Stimulated activated CD8-positive, alpha-beta memory T cell treated with anti-CD3 and anti-CD28 coated beads, Interleukin-4, amount 100 ng/mL, for 4 hours (primary cell): ENCODE measurements at regions not wholly inside any gene's neighbourhood (a gene's known extent, or its start where the extent isn't known, plus 50 kb on each side); places are given as distances from the start of the nearest gene placed in this dataset.

Experiments used
- DNase-seq, 2 donors: peaks; one replicate each; pipeline ENCODE4 v3.0.0-alpha.2; 2020; ENCODE audit warnings: low read depth in 2 of 2, low spot score in 1 of 2

DNA sequence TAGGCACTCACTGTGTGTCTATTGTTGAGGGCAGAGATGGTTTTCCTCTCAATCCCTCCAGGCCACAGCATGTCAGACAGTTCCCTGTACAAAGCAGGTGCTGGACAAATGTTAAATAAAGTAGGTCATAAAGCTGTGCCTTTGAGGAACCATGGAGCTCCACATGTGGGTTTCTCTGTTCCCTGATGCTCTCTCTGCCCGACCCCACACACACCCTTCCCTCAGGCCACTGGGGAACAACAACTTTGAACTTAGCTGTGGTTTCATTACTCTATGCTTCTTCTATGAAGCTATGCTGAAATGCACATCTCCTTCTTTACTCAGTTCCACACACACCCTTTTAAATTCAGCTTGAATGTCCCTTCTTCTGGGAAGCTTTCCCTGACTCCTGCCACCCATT is 415.3 kb downstream of the HRH4 start:
- no peak for DNase-seq

GRCh38 chr18:24876266-24876665 is 415.8 kb downstream of the HRH4 start:
- no peak for DNase-seq

DNA sequence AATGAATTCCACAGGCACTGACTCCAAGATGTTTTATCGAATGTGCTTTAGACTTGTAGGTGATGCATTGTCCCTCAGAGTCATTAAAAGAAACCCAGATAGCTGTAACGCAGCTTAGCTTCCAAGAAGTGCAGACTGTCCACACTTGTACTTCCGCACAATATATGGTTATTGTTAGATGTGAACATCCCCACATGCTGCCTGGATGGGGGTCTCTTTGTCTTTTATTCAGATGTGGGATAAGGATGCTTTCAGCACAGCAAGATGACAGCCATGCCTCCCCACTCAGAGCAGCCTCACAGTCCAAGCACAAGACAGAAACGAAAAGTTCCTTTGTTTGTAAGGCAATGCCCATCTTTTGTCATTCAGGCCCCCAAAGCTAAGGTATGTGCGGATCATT is 416.6 kb downstream of the HRH4 start:
- DNase-seq = no peak

DNA sequence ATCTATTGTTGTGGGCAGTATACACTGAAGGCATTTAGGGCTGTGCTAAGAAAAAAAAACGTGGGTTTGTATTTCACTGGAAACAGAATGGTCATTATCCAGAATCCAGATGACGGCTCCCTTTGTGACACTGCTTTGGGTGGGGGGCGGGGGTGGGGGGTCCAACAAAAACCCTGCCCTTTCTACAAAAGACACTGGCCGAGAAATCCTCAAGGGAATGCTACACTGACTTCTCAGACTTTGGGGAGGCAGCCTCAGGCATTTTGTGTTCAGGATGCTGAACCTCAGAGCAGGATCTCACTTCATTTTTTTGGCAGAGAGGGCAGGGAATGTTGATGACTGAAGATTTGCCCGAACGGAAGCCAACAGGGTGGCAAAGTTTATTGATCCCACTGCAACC is 417.1 kb downstream of the HRH4 start:
- DNase-seq = no peak

- DNase-seq = no peak
These were observed 417.9 kb downstream of the HRH4 start for GRCh38 chr18:24878289-24878688.

GRCh38 chr18:24885276-24885675 is 424.8 kb downstream of the HRH4 start:
- no peak for DNase-seq

DNA sequence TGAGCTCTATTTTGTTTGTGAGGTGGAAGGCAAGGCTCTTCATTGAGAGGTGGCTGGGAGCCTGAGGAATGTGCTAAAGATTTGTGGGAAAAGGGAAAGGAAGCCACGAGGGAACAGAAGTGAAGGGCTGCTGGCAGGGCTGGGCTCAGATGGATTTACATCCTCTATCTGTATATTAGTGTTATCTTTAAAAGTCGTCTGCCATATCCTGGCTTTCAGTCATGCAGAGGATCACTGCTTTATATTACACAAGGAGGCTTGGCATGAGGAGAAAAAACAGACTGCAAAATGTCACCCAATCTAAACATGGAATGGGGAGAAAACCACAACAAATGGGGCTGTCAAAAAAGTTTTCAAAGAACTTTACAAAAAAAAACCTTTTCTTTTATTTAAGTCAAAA is 434.4 kb downstream of the HRH4 start:
- DNase-seq = no peak

GRCh38 chr18:24897461-24897860 is 437.0 kb downstream of the HRH4 start:
- no peak for DNase-seq

- no peak for DNase-seq
These were observed 441.7 kb downstream of the ZNF521 start for GRCh38 chr18:24910221-24910620.

GRCh38 chr18:24913507-24914170 is 438.3 kb downstream of the ZNF521 start:
- no peak for DNase-seq

DNA sequence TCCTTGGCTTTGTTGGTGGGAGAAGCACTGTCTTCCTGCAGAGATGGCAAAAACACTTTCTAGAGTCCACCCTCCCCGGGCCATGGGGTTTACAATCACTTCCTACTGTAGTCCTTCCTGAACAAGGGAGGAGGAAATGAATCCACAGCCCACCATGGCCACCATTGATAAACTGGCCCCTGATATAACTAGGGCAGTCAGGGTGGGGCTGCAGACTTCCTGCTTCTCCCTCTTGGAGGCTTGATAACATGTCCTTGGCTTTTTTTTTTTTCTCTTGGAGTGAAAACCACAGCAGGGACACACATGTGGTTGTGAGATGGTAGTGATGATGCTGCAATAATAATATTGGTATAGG is 437.8 kb downstream of the ZNF521 start:
- DNase-seq = no peak

DNA sequence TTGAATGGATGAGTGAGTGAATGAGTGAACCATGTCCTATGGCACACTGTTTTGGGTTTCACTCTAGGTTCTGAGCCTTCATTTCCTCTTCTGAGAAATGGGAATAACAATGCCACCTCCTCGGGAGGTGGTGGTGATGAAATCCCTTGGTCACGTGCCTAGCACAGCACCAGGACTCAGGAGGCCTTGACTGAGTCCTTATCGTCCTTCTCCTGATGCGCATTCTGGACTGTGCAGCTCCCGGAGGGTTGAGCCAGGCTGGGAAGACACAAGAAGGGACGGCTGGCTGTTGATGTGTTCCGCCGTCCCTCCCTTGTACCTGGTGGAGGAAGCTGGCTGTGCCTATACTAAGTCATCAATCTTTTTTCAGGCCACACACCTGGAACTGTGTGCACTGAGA is 437.3 kb downstream of the ZNF521 start:
- no peak for DNase-seq

DNA sequence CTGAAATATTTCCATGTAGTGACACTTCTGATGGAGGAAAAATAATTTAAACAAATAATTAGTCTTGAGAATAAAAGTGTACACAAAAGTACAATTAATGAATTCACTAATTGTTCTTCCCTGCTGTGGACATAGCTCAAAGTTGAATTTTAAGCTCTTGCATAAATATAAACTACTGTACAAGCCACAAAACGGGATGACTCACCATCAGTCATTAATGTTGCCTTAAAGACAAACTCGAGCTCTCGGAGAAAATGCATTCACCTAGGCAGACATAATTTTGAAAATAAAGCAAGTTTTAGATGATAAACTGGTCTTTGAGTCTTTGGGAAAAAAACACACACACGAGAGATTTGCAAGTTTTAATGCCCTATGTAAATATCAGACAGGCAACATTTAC is 436.4 kb downstream of the ZNF521 start:
- DNase-seq = no peak

DNA sequence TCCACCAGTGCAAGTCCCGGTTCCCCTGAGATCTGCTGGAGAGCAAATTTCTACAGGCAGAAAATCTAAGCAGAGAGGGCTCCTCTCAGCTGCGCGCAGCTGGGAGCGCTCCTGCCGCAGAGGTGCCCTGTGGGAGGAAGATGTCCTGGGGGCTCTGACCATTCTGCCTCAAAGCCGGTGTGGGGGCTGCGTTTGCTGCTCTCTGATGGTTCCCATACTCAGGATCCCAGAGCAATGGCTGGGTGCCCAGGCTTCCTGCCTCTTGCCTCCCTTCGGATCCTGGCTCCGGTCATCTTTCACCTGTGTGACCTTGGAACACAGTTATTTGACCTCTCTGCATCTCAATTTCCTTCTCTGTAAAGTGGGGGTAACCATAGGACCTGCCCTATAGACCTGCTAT is 434.2 kb downstream of the ZNF521 start:
- no peak for DNase-seq

DNA sequence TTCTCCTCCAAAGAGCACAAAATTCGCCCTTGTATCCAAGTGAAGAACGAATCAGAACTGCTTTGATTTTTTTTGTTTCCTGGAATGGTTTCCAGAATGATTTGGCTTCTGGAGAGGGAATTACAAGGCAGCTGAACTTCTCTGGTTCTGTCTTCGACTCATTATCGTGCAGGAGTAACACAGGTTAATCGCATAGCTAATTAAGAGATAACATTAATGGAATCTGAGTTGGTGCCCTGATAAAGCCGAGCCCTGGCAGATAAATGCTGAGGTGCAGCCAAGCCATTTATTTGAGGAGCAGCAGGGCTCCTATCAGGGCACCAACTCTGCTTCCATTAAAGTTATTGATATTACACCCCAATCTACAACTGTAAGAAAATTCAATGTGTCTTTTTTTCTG is 433.7 kb downstream of the ZNF521 start:
- no peak for DNase-seq

DNA sequence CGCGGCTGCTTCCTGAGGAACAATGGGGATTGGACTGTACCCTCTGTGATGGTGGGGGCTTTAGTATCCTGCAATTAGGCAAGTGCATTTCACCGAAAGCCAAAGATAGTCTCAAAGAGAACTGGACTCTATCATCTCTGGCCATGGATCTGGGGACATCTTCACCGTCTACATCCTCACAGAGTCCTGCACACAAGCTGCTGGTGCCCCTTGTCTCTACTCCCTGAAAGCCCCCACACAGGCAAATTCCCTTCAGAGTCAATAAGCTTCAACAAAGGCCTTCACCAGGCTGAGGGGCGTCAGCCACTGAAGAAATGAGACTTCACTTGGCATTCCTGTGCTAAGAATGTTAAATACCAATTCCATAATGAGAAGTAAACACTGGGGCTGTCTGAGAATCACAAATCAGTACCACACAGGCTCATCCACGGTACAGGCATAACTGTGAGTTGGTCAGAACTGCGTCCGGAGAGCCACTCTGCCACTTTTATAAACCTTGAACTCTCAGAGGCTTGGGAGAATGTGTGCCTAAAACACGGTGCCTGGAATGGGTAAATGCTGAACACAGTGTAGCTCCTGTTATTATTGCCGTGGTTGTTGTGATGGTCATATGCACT is 432.7 kb downstream of the ZNF521 start:
- no peak for DNase-seq

DNA sequence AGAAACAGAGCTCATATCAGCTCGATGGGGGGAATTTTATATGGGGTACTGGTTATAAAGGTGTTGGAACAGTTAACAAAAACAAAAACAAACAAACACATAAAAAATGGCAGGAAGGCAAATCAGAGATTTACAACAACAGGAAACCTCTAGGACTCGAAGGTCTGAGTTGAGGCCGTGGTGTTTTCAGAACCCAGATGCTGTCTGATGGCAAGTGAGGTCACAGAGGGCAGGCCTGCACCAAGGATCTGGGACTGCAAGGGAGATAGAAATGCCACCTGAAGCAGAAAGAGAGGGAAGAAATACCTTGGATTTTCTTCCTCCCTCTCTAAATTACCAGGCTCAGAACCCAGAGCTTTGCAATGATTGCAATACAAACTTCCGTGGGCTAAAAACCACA is 429.5 kb downstream of the ZNF521 start:
- DNase-seq = no peak

GRCh38 chr18:24923138-24923537 is 428.8 kb downstream of the ZNF521 start:
- DNase-seq = no peak

- no peak for DNase-seq
These were observed 427.8 kb downstream of the ZNF521 start for GRCh38 chr18:24924066-24924716.

GRCh38 chr18:24926649-24927048 is 425.3 kb downstream of the ZNF521 start:
- no peak for DNase-seq

DNA sequence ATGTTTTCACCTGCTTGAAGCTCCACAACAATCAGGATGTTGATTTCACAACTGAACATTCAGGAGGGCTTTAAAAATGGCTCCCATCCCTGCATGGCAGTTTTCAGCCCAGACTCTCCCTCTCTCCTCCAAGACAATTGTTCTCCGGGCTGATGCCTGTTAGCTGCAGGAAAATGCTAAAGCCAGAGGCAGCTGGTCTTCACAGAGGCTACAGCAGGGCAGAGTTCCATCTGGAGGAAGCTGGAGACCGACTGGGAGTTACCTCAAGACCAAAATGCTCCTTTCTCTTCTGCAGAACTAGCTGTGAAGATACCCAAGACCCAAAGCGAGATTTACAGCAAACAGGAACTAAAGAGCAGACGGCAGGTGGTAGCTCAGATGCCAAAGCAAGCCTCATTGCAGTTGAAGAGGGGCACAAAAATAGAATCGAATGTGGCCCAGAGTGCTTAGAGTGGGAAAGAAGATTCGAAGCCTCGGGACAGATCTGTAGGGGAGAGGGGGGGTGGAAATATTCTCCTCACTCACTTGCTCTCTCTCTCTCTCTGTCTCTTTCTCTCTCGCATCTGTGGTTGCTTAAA is 423.6 kb downstream of the ZNF521 start:
- no peak for DNase-seq

GRCh38 chr18:24930478-24930877 is 421.5 kb downstream of the ZNF521 start:
- no peak for DNase-seq
